ELR (cell line): ENCODE measurements at regions not wholly inside any gene's neighbourhood (a gene's known extent, or its start where the extent isn't known, plus 50 kb on each side); places are given as distances from the start of the nearest gene placed in this dataset.

Experiments used
- DNase-seq: peaks from one replicate; pipeline ENCODE4 v3.0.0-alpha.2; 2015; ENCODE audit warnings: low read depth

DNA sequence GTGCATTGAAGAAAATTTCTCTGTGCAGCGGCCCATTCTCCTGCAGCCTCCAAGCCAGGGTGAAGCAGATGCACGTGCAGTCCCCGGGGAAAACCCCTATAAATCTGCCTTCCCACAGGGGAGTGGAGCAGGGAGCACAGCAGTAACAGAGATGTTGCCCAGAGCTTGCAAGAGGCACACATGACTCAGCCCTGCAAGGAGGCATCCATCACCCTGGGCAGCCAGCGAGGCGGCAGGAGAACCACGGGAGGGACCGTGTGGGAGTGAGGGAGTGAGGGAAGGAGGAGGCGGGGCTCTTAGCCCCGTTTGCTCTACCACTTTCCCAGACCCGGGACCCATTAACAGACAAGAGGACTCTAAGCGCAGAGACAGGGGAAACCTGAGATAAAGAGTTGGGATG is 96.2 kb upstream of the ARAP3 start:
- peak; percentile 65 for DNase-seq

DNA sequence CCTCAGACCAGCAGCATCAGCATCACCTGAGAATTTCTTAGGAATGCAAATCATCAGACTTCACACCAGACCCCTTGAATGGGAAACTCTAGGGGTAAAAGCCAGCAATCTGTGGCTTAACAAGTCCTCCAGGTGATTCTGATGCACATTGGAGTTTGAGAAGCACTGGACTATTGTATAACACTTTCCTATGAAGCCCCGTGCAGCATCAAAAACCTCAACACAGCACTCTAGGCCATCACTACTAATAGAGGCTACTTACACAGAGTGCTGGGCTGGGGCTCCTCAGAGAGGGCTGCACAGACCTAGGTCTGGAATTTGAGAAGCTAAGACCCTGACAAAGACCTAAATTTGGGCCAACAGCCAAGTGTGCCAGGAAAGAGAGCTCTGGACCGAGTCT is 95.7 kb upstream of the ARAP3 start:
- DNase-seq = no peak

DNA sequence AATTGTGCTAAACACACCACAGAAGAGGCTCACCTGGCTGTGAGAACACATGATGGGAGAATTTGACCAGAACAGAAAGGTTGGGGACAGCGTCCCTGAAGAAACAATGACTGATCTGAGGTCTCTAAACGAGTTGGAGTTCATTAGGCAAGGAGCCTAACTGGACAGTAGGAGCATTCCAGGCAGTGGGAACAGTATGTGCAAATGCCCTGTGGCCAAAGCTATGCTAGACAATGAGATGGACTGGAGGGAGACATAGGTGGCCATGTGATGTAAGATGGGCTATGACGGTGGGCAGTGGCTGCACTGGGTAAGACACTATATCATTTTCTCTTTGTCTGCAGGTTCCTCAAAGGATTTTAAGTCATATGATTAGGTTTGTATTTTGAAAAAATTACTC is 95.1 kb upstream of the ARAP3 start:
- no peak for DNase-seq

DNA sequence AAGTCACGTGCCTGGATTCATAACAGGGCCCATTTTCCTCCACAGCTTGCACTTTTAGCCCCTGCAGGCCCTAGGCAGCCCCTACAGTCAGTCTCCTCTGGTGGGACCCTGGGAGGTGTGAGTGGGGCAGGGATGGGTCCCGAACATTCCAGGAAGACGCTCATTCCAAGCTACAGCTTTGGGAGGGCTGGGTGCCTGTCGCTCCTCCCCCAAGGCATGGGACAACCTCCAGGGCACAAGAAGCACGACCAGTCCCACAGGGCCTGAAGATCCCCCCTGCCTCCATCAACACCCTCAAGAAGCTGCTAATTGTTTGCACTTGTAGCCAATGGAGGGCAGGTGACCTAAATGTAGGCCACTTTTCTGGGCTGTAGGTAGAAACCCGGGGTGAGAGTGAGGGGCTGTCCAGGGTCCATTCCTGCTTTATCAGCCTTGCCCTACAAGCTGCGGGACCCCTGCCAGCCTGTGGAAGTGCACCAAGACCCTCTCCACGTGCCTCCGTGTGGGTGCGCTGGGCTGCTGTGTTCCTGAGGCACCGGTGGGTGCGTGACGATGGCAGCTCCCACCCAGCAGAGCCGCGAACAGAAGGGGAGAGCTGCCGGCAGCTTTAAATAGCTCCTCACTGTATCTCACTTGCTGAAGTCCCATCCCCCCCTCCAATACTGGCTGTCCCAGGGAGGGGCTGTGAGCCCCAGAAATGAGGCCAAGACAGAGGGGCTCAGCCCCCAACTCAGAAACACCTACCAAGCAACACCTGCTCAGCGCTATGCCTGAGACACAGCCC is 91.9 kb upstream of the ARAP3 start:
- no peak for DNase-seq

DNA sequence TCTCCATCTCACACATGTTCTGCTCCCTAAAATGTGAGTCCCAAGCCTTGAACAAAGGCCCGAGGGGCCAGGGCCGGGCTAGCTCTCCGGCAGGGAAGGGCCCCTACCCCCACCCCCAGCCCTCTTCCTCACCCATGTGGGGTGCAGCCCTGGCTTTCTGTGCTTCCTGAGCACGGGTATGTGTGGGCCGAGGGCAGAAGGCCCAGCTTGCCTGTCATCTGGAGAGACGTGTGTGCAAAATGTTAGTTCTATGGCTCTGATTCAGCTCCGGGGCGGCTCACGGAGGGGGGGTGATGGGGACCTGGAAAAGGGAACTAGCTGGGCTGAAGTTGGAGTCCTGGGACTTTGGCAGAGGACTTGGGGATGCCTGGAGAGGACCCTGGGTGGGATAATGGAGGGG is 90.3 kb upstream of the ARAP3 start:
- DNase-seq = no peak

DNA sequence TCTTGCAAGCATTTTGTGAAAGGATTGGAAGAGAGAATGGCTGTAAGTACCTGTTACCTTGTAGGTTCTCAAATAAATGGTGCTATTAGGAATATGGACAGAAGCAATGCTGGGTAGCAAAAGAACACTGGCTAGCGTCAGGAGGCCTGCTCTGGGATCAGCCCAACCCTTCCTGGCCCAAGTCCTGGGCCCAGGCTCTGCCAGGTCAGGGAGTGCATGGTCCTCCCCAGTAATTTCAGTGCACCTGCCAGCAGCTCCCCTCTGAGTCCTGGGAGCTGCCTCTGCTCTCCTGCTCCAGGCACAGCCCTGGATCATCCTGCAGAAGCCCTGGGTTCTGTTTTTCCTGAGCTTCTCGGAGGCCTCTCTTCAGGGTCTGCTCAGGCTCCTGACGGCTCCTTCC is 89.5 kb upstream of the ARAP3 start:
- DNase-seq = no peak

DNA sequence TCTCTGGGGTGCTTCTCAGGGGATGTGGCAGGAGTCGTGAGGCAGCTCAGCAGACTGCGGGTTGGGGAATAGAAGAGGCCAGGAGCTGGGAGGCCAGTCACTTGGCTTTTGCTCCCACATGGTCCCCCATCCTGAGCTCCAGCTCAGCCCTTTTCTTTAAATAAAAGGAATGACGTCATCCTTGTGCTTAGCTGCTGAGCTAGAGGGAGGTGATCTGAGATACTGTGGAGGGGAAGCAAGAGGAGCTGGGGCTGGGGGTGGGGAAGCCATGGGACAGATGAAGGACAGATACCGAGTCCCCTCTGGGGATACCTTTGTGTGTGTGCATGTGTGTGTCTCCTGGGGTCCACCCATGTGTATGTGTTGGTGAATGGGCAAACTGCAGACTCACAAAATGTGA is 89.0 kb upstream of the ARAP3 start:
- DNase-seq = peak; percentile 34

DNA sequence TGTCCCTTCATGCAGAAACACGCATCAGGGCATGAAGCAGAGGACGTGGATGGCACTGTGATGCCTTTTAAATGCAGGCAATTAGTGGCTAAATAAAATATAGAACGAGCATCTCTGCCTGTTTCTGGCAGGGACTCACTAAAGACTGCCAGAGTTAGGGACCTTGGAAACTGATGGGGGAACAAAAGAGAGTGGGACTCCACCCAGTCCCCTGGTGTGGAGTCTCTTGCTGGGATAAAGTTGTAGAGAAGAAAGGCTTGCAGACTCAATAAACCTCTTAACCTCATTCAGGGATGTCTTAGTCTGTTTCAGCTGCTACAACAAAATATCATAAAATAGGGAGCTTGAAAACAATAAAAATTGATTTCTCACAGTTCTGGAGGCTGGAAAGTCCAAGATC is 87.6 kb upstream of the ARAP3 start:
- no peak for DNase-seq

DNA sequence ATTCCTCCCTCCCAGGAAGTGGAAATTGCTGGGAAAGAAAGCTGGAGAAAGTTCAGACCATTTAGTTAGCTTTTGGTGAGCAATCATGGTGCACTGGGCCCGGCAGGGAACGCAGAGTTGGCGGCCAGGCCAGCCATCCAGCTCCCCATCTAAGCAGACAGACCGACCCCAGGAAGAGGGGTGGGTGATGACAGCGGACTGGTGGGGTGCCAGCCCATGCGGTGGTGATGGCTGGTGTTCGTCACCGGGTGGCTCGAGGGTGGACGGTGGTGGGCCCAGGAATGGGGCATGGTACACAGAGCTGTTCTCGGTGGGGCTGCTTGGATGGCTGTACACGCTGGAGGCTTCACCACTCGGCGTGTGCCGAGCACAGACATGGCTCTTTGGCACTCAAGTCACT is 85.6 kb upstream of the ARAP3 start:
- no peak for DNase-seq

DNA sequence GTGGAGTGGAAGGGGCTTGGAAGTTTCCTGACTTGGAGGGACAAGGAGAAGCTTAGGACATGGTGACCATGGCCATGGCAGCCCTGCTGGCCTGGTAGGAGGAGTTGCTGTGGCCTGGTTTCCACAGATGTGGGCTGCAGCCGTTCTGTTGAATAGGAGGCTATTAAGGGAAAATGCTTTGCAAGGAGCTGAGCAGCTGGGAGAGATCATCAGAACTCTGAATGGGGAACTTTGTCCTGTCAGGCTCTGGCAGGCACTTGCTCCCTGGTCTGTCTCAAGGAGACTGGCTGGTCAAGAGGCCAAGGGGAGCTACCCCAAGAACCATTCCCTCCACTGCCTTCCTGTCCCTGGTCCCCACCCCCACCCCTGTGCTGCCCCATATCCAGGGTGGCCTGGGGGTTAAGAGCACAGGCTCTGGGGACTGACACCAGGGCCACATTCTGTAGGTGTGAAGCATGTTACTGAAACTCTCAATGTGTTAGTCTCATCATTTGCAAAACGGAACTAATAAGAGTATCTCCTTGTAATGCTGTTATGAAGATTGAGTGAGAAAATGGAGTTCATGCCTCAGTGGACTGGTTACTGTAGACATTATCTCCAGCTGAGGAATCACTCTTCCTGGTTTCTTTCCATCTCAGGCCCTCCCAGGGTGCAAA is 84.0 kb upstream of the ARAP3 start:
- no peak for DNase-seq

DNA sequence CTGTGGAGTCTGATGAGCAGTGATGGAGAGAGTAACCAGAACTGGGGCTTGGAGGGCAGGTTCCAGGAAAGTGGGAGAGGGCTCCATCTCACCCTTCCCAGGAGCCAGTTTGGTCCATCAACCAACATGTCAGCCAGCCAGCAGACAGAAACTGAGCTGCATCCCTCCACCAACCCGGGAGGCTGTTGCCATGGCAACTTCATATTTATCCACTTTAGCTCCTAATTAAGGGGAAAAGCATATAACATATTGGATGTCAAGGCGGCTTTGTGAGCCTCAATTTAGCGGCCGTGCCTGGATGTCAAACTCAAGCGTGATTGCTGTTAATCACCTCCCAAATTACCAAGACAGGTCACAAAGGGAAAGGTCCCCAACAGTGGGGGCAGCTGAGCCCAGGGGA is 81.5 kb upstream of the ARAP3 start:
- no peak for DNase-seq

DNA sequence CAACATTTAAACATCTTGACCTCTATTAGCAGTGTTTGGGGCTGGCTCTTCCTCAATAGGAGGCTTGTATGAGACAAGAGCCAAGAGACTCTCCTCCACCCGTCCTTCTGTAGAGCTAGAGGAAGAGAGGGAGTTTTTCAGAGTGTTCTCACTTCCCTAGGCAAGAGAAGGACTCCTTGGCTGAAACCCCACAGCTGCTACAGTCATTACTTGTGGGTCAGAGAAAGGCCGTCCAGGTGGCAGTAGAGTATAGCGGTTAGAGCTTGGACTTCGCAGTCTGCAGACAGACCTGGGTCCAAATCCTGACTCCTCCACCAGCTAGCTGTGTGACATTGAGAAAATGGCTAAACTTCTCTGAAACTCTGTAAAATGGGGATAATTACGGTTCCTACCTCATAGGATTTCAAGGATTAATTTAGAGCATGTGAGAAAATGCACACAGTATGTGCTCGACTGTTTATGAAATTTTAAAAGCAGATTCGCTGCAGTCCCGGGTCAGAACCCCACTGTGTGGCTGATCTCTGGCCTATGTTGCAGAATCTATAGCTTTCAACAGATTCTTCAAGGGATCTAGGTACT is 80.8 kb upstream of the ARAP3 start:
- DNase-seq = no peak

DNA sequence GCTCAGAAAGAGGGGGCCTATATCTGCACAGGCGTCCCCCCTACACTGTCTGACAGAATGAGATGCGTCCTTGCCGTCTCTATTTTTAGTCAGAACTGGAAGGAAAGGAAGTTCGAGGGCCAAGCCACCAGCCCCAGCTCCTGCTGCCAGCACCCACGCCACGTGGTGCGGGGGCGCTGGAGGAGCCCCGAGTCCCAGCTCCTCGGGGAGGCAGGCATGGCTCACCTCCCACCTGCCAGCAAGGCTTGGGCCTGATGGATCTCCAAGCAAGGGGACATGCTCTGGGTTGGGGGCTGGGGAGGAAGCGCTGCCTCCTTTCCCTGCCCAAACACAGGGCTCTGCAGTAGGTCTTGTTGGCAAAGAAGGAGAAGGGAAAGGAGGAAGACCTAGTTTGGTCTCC is 80.3 kb upstream of the ARAP3 start:
- DNase-seq = no peak

DNA sequence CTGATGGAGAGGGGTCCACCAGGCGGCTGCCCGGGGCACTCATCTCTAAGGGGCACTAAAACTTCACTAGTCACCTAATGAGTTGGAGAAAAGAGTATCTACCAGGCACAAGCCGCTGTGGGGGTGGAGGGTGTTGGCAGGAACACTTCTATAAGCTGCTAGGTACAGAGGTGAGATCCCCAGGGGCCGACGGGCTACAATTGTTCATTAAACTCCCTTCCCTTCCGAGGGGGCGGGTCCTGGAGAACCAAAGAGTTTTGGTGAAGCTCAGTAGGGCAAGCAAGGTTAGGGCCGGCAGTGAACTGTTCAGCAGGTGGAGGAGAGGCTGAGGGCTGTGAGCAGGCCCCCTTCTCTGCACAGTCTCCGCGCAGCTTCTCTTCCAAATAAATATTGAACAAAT is 78.7 kb upstream of the ARAP3 start:
- no peak for DNase-seq

DNA sequence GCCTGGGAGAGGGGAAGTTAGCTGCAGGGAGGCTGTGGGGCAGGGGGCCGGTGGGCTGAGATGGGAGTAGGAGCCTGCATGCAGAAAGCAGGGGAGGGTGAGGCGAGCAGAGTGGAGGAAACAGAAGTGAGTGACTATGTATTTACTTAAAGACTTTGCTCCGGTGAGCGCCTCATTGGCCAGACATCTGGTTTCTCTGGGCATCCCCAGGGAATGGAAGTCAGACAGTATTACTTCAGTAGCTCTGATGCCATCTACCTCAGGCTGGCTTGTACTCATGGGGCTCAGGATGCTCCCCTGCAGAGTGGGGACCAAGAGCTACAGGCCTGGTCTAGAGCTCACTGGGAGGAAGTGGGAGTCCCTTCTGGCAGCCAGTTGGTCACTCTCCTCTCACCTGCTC is 78.2 kb upstream of the ARAP3 start:
- DNase-seq = no peak

DNA sequence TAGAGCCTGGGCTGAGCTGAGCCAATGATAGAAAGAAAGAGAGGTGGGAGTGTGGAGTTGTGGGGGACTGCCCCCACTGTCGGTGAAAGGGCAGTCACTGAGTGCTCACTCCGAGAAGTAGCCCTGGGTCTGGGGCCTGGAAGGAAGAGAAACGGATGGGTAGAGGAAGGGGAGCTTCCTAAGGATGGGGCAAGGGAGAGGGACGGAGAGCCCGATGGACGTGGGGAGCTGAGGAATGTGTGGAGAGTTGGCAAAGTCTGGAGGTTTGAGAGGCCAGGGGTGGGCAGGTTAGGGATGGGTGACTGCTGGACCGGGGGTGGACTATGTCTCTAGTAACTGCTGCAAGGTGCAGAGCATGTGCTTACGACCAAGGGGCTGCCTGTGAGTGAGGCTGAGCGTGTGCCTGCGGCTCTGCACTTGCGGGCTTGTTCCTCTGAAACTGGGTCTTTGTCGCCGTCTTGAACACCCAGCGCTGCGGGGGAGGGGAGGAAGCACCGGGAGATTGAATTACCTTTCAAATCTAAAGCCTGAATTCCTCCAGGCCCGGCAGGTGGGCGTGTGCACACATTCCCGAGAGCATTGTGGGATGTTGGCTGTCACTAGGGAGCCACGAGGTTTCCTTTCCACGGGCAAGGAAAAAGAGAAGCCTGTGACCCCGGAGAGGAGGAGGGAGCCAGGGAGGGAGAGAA is 76.4 kb upstream of the ARAP3 start:
- no peak for DNase-seq

DNA sequence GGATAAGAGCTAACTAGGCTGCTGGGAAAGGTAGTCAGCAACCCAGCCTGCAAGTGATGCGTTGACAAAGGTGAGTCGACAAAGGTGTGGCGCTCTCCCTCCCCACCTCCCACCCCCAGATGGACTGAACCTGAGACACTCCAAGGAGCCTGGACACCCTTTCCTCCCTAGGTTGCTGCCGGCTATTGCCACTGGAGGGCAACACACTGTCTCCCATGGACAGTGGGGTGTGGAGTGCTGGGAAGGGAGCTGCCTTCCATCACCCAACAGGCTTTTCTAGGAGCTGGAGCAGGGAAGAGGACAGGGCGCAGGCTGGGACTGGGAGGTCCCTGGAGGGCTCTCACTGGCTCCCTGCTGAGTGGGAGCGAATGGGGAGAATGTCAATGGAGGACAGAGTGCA is 75.4 kb upstream of the ARAP3 start:
- DNase-seq = peak; percentile 64

DNA sequence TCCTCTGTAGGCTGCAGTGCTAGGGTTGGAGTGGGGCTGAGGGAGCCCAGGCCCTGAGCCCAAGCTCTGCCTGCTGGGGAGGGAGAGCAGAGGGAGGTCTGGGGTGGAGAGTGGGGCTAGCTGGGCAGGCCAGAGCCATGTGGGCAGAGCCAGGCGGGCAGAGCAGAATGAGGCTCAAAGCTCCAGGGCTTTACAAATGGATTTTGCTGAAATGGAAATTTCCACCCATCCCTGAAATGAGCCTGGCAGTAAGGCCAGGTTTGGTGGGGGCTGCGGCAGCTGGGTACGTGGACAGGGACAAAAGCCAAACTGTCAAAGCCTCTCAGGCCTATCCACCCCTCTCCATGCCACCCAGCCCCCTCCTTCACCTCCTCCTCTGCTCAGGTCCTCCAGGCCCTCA is 74.2 kb upstream of the ARAP3 start:
- DNase-seq = no peak

DNA sequence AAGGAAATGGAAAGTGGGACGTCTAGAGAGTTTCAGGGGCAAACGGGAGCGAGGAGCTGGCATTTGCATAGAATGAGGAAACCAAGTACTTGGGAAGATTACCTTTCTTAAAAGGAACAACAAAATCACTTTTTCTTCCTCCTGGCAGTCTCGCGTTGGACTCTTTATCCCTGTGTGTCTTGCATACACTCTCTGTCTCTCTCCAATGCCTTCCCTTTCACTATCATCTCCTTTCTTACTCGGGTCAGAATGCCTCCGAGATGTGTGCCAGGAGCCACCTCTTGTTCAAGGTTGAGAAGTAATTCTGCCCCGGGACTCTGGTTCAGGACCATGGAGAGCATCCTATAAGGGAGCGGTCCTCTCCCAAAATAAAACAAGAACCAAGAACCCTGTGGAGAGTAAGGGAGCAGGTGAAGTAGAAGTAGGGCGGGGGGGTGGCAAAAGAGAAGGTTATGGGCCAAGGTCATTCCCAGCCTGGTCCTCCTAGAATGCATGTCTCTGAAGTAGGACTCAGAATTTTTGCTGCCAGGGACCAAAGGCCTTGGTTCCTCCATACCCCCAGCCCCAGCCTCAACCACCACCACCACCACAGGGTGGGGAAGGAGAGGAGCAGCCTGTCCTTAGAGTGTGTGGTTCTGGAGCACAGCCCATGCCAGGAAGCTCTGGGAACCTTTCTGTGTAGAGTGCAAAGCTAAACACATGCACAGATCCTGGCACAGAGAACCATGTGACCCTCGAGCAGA is 72.1 kb upstream of the ARAP3 start:
- DNase-seq = peak; percentile 48

DNA sequence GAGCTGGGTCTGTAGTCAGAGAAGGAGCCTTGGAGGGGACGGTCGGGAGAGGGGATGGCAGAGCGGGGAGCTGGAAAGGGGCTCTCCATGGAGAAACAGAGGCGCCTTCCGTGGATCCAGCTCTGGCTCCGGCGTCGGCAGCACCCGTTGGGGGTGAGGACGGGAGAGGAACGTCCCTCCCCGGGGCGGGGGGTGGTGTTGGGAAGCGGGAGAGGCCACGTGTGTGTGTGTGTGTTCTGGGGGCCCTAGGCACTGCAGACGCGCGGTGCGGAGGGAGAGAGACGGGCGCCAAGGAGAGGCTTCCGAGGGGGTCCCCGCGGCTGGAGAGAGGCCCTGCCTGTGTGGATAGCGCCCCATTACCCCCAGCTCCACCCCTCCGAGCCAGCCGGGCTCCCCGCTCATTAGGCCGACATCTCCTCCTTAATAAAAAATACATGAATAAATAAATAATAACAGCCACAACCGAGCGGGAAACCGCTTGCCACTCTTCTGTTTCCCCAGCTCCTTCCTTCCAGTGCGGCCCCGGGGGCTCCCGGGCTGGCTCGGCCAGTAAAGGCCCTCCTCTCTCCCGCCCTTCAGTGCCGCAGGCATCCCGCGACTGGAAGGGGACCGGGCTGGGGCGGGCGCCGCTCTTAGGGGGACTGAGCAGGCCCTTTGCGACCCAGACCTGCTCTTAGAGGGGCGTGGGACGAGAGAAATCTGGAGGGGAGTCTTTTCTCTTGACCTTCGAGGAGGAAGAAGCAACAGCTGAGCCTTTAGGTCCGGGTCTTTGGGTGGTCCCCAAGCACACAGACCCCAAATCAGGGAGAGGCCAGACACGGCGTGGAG is 71.3 kb upstream of the ARAP3 start:
- DNase-seq = no peak
